ENCODE measurements at regions not wholly inside any gene's neighbourhood (a gene's known extent, or its start where the extent isn't known, plus 50 kb on each side); places are given as distances from the start of the nearest gene placed in this dataset.
A peak's percentile ranks its signal among the peaks of the same experiment; 100 is the strongest.

DNA sequence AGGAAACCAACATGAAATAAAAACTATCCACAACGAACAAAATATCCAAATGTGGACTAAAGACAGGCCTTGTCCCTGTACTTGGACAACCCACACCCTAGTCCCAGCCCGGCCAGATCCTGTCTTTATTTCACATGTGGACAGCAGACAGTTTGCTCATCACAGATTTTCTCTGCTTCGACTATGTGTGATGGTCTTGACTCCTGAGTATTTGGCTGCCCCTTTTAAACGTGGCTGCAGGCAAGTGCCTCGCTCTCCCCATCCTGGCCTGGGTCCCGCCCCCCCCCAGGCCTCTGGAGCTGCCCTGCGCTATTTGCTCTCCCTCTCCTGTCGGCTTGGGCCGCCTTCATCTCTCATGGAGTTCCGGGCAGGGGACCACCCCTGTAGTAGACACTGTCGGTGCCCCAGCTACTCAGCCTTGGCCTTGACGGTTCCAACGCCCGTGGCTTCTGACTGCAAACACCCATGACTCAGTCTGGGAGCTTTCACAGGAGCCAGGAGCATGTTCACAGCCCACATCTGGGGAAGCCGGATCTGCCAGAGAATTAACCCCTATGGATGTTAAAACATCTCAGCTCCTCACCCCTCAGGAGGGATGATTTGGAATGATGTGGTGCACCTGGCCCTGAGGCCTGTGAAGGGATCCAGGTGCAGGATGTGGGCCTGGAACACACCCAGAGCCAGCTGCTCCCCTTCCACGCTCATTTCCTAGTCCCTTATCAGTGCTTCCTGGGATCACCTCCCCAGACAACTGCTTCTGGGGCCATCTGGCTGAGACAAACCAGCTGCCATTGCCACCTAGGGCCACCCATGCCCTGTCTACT lies 229.7 kb upstream of the RPL38 start:
- Histone ChIP-seq H3K14ac (ENCODE audit: insufficient read length) (no peak overlapping the region), H3K4ac (replicated peaks; ENCODE audit: insufficient read length, low read depth, low read length) (no peak overlapping the region), H3K36me3 (ENCODE audit: control insufficient read depth in 2 of 4, insufficient read depth in 4 of 4, low read length in 3 of 4) (no peaks in the 10 kb centered on the region), H2BK12ac (ENCODE audit: low read depth, low read length) (peak overlapping the region; percentile 22; the same call in 1 of the 2 replicates), H3K23ac (ENCODE audit: insufficient read length) (no peak overlapping the region), H3K9me3 (ENCODE audit: insufficient read depth in 2 of 2, low read depth in 1 of 2, low read length in 1 of 2) (no peaks in the 10 kb centered on the region), H3K4me2 (ENCODE audit: insufficient read depth in 1 of 2, low read depth in 2 of 2, low read length in 2 of 2) (0 out of 4 replicates have a peak overlapping the region, but pooled peaks of 1 of the 2 experiments have one; percentile 5), H3K27me3 (replicated peaks in 1 of 4; ENCODE audit: control insufficient read depth in 3 of 4, extremely low read depth in 1 of 4, insufficient read depth in 3 of 4, low read length in 3 of 4) (no peaks in the 10 kb centered on the region; a peak in 1 of 7 replicates), H3K56ac (replicated peaks; ENCODE audit: insufficient read length, low read depth, low read length) (no peak overlapping the region), H4K20me1 (replicated peaks in 1 of 2; ENCODE audit: control insufficient read depth in 1 of 2, insufficient read depth in 2 of 2, low read length in 2 of 2) (no peaks in the 10 kb centered on the region), H2AK5ac (ENCODE audit: low read depth, low read length) (0 out of 2 replicates have a peak overlapping the region, but pooled peaks have one; percentile 40), H2BK20ac (ENCODE audit: low read length) (peak overlapping the region; percentile 80; the same call in 1 of the 2 replicates), H3K79me2 (ENCODE audit: control insufficient read depth in 1 of 2, insufficient read depth in 2 of 2, low read length in 2 of 2) (no peaks in the 10 kb centered on the region), H4K91ac (replicated peaks; ENCODE audit: insufficient read length, low read length) (peak overlapping the region; percentile 83), H3K27ac (ENCODE audit: low read depth, low read length) (no peak overlapping the region), H4K5ac (ENCODE audit: insufficient read length, low read depth, low read length) (no peak overlapping the region), H2BK5ac (ENCODE audit: low read depth, low read length) (peak overlapping the region; percentile 91; the same call in 1 of the 2 replicates), H3K4me3 (ENCODE audit: extremely low read depth in 1 of 4, insufficient read depth in 2 of 4, low read depth in 3 of 4, low read length in 4 of 4) (no peak overlapping the region), H3K4me1 (replicated peaks in 1 of 4; ENCODE audit: control insufficient read depth in 3 of 4, insufficient read depth in 4 of 4, low read length in 3 of 4) (peaks cover 0 to 11% (median 6%) of the 10 kb centered on the region in 4 experiments; a peak in 6 of 7 replicates), H2AFZ (ENCODE audit: low read length) (no peak overlapping the region), H3K9ac (replicated peaks in 1 of 4; ENCODE audit: extremely low read depth in 1 of 4, low read depth in 3 of 4, low read length in 3 of 4) (peak overlapping the region in 2 of 4 experiments; percentile 13 to 27; a peak in 3 of 7 replicates), H2BK15ac (ENCODE audit: low read length) (peak overlapping the region; percentile 92), H3K18ac (ENCODE audit: extremely low read depth, low read length) (peak overlapping the region; percentile 83; the same call in 1 of the 2 replicates), H4K8ac (ENCODE audit: extremely low read depth, insufficient read depth, low read length) (no peak overlapping the region), H3K79me1 (ENCODE audit: low read depth, low read length) (no peaks in the 10 kb centered on the region), H2BK120ac (replicated peaks; ENCODE audit: low read depth, low read length) (no peak overlapping the region), H3K23me2 (ENCODE audit: low read depth, low read length) (no peaks in the 10 kb centered on the region)
- CTCF ChIA-PET (ENCODE audit: partially characterized antibody) = interaction anchor here (1.5 to 3.3 kb wide), 2 partner anchors 17 to 24 kb away, joined by 6 to 15 read pairs; no protein-coding TSS in a partner anchor
- 89% methylated on average over 16 of the region's 16 CpGs; no CpG with 5 or more reads in 1 of the 2 experiments for WGBS, 2 experiments (ENCODE audit: extremely low coverage in 1 of 2, insufficient coverage in 1 of 2, insufficient read length in 1 of 2, insufficient replicate concordance in 2 of 2, low coverage in 1 of 2, low lambda C conversion rate in 2 of 2, missing lambda C conversion rate in 1 of 2)
- DNase-seq (ENCODE audit: low read depth in 1 of 2, low spot score in 2 of 2) (no peak), FAIRE-seq (no peak)
- POLR2A ChIA-PET (ENCODE audit: partially characterized antibody) = no interaction called here
- no peak for TF ChIP-seq NANOG (IDR thresholded peaks at IDR 0.05; ENCODE audit: insufficient read depth, low read depth, low read length, poor library complexity, severe bottlenecking)
